B cell (primary cell): ENCODE measurements at regions not wholly inside any gene's neighbourhood (a gene's known extent, or its start where the extent isn't known, plus 50 kb on each side); places are given as distances from the start of the nearest gene placed in this dataset.

Experiments
- ATAC-seq: fragments of 200-7000 bp; cut with Tn5 transposase; one replicate; pipeline ENCODE4 v1.10.0; 2021; ENCODE audit warnings: low read depth, mild to moderate bottlenecking, moderate number of reproducible peaks, moderate library complexity
- CTCF ChIA-PET: fragments of 350-600 bp; sonication (Branson Sonifier 250); formaldehyde crosslinking; loops from one replicate; lab custom pipeline; 2021; ENCODE audit warnings: antibody characterized with exemption, inconsistent platforms; lab: Charles Lee
- POLR2A ChIA-PET: fragments of 350-600 bp; sonication (Branson Sonifier 250); formaldehyde crosslinking; loops from one replicate; lab custom pipeline; 2021; ENCODE audit warnings: antibody characterized with exemption; lab: Charles Lee
- DNase-seq: peaks from one replicate; pipeline ENCODE4 v3.0.0; 2013
- H2AFZ ChIP-seq: 2 replicates; pipeline ENCODE4 v1.6.1; 2012; ENCODE audit warnings: mild to moderate bottlenecking, low read depth, low read length; ENCODE audit not compliant: insufficient read depth, poor library complexity, severe bottlenecking
- H3K27ac ChIP-seq, 2 donors: 1 replicate in 1 of 2; 2 replicates in 1 of 2; pipeline ENCODE4 v1.5.1; 2012 to 2013; ENCODE audit warnings: low read length in 2 of 2, mild to moderate bottlenecking in 2 of 2, moderate library complexity in 1 of 2
- H3K27me3 ChIP-seq, 4 experiments: fragments of 200-600 bp in 1 of 4; sonication (generic) in 1 of 4; replicated peaks in 1 of 4; 1 replicate in 2 of 4; 2 replicates in 2 of 4; pipeline versions ENCODE4 v1.6.1 to v1.7.0; 2013 to 2016; ENCODE audit warnings: low read length in 3 of 4, mild to moderate bottlenecking in 2 of 4, mixed read lengths in 1 of 4, moderate library complexity in 1 of 4; ENCODE audit not compliant: insufficient read depth in 4 of 4, control insufficient read depth in 3 of 4; ENCODE audit errors: control extremely low read depth in 1 of 4
- H3K36me3 ChIP-seq, 2 experiments: replicated peaks in 1 of 2; 1 replicate in 1 of 2; 2 replicates in 1 of 2; pipeline versions ENCODE4 v1.6.1 to v1.7.1; 2013; ENCODE audit warnings: low read length in 1 of 2; ENCODE audit not compliant: insufficient read depth in 2 of 2, control insufficient read depth in 1 of 2; ENCODE audit errors: control extremely low read depth in 1 of 2, extremely low read depth in 1 of 2
- H3K4me1 ChIP-seq, 2 donors: fragments of 200-600 bp in 1 of 2; sonication (generic) in 1 of 2; 1 replicate in 1 of 2; 2 replicates in 1 of 2; pipeline versions ENCODE4 v1.5.1 to v1.6.1; 2013 to 2017; ENCODE audit warnings: low read length in 2 of 2; ENCODE audit not compliant: control insufficient read depth in 2 of 2, insufficient read depth in 2 of 2
- H3K4me2 ChIP-seq: replicated peaks from 2 replicates; pipeline ENCODE3; 2012; ENCODE audit warnings: mild to moderate bottlenecking, low read depth, low read length; ENCODE audit not compliant: poor library complexity, severe bottlenecking
- H3K4me3 ChIP-seq, 5 experiments: fragments of 200-600 bp in 1 of 5; sonication (generic) in 1 of 5; 1 replicate in 3 of 5; 2 replicates in 2 of 5; pipeline versions ENCODE4 v1.5.1 to v1.7.0; 2011 to 2016; ENCODE audit warnings: low read length in 4 of 5, mild to moderate bottlenecking in 4 of 5, low read depth in 2 of 5, control low read depth in 1 of 5, moderate library complexity in 1 of 5; ENCODE audit not compliant: insufficient read depth in 1 of 5; ENCODE audit errors: control extremely low read depth in 1 of 5, extremely low read depth in 1 of 5
- H3K79me2 ChIP-seq: fragments of 200-600 bp; sonication (generic); one replicate; pipeline ENCODE4 v1.6.0; 2016; ENCODE audit warnings: low read length; ENCODE audit not compliant: control insufficient read depth, insufficient read depth
- H3K9ac ChIP-seq: fragments of 200-600 bp; sonication (generic); 2 replicates; pipeline ENCODE4 v1.6.1; 2017; ENCODE audit warnings: mild to moderate bottlenecking, low read length, moderate library complexity
- H3K9me3 ChIP-seq, 3 donors: one replicate each; pipeline versions ENCODE4 v1.6.1 to v1.7.1; 2013; ENCODE audit warnings: low read length in 2 of 3; ENCODE audit not compliant: control insufficient read depth in 2 of 3, insufficient read depth in 1 of 3; ENCODE audit errors: control extremely low read depth in 1 of 3
- H4K20me1 ChIP-seq: 2 replicates; pipeline ENCODE4 v1.6.0; 2012; ENCODE audit warnings: mild to moderate bottlenecking, low read length; ENCODE audit not compliant: insufficient read depth, control insufficient read depth, poor library complexity, severe bottlenecking
- H3K27ac Mint-ChIP-seq: one replicate; pipeline ENCODE4 v1.8.0; 2021; ENCODE audit warnings: mixed read lengths
- H3K27me3 Mint-ChIP-seq: one replicate; pipeline ENCODE4 v1.8.0; 2021; ENCODE audit warnings: mixed read lengths
- H3K4me1 Mint-ChIP-seq: one replicate; pipeline ENCODE4 v1.8.0; 2021; ENCODE audit warnings: mixed read lengths
- H3K4me3 Mint-ChIP-seq: one replicate; pipeline ENCODE4 v1.8.0; 2021; ENCODE audit warnings: mixed read lengths
- H3K9me3 Mint-ChIP-seq: one replicate; pipeline ENCODE4 v1.8.0; 2022; ENCODE audit warnings: mixed read lengths; ENCODE audit not compliant: insufficient read depth
- EZH2 ChIP-seq: IDR thresholded peaks from 2 replicates; pipeline ENCODE4 v1.6.1; 2012; ENCODE audit warnings: borderline replicate concordance, low read depth, mild to moderate bottlenecking, moderate library complexity, low read length; ENCODE audit not compliant: insufficient read depth, poor library complexity, severe bottlenecking
- WGBS: methylation state at CpG from one replicate; pipeline ENCODE4 v1.1.5; 2013; ENCODE audit warnings: missing lambda C conversion rate; ENCODE audit not compliant: insufficient coverage; 5-methylcytosine and 5-hydroxymethylcytosine counted together
- intact Hi-C: fragments of 100-400 bp; cut with micrococcal nuclease; formaldehyde crosslinking; loops from one replicate; pipeline ENCODE4 v1.10.0; 2022
- TF ChIP-seq, protein P1 (sequence below): fragments of 200-600 bp; IDR thresholded peaks from one replicate; pipeline ENCODE4 v1.8.0; 2022; ENCODE audit warnings: antibody characterized with exemption, mild to moderate bottlenecking

DNA sequence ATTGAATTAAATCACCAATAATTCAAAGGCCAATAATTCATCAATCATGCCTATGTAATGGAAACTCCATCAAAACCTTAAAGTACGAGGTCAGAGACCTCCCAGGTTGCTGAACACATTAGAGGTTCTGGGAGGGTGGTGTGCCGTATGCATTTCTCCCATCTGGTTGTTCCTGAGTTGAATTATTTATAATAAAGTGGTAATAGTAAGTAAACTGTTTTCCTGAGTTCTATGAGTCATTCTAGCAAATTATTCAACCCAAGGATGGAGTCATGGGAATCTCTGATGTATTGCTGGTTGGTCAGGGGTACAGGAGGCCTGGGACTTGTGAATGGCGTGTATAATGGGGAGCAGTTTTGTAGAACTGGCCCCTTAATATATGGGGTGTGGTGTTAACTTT, 191.7 kb downstream of the CARTPT start:
- no peak overlapping the region for H3K4me2 ChIP-seq
- H3K9ac ChIP-seq, result no peak overlapping the region
- ATAC-seq, result no peak

DNA sequence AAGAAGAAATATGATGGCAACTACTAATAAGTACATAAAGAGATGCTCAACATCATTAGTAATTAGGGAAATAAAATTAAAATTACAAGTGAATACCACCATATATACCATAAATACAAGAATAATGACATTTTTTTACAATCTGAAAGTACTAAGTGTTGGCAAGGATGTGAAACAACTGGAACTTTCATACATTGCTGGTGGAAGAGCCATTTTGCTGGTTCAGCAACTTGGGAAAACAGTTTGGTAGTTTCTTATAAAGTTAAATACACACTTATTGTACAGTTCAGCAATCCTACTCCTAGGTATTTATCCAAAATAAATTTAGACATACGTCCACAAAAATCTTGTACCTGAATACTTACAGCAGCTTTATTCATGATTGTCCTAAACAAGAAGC, 192.9 kb downstream of the CARTPT start:
- Histone ChIP-seq H3K4me2 (no peak overlapping the region), H3K4me1 (no peaks in the 10 kb centered on the region), H3K36me3 (no peaks in the 10 kb centered on the region), H3K27me3 (no peaks in the 10 kb centered on the region), H3K79me2 (no peaks in the 10 kb centered on the region), H2AFZ (no peak overlapping the region), H3K9me3 (peaks cover 0 to 8% (median 0%) of the 10 kb centered on the region in 3 donors), H3K9ac (no peak overlapping the region), H4K20me1 (no peaks in the 10 kb centered on the region), H3K27ac (no peak overlapping the region), H3K4me3 (no peak overlapping the region)
- Mint-ChIP-seq H3K9me3 (no peaks in the 10 kb centered on the region), H3K4me3 (no peak overlapping the region), H3K27ac (no peak overlapping the region), H3K4me1 (no peaks in the 10 kb centered on the region), H3K27me3 (peaks cover 18% of the 10 kb centered on the region)
- ATAC-seq, result no peak
- no CpG with 5 or more reads among the region's 1 CpG for WGBS
- no peak for TF ChIP-seq EZH2
- TF ChIP-seq, protein P1, sequence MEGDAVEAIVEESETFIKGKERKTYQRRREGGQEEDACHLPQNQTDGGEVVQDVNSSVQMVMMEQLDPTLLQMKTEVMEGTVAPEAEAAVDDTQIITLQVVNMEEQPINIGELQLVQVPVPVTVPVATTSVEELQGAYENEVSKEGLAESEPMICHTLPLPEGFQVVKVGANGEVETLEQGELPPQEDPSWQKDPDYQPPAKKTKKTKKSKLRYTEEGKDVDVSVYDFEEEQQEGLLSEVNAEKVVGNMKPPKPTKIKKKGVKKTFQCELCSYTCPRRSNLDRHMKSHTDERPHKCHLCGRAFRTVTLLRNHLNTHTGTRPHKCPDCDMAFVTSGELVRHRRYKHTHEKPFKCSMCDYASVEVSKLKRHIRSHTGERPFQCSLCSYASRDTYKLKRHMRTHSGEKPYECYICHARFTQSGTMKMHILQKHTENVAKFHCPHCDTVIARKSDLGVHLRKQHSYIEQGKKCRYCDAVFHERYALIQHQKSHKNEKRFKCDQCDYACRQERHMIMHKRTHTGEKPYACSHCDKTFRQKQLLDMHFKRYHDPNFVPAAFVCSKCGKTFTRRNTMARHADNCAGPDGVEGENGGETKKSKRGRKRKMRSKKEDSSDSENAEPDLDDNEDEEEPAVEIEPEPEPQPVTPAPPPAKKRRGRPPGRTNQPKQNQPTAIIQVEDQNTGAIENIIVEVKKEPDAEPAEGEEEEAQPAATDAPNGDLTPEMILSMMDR, result no peak
- ChIA-PET POLR2A (no interaction called here), CTCF (no interaction called here)
- intact Hi-C loops, result no loop called here
- no peak for DNase-seq

More for the DNA sequence above, 191.7 kb downstream of the CARTPT start:
- Mint-ChIP-seq H3K9me3 (peaks cover 1% of the 10 kb centered on the region), H3K27me3 (peaks cover 12% of the 10 kb centered on the region), H3K4me1 (no peaks in the 10 kb centered on the region), H3K4me3 (no peak overlapping the region), H3K27ac (no peak overlapping the region)
- intact Hi-C loops, result no loop called here
- no peaks in the 10 kb centered on the region for H3K79me2 ChIP-seq
- H3K27ac ChIP-seq, result no peak overlapping the region
- no peaks in the 10 kb centered on the region for H3K27me3 ChIP-seq
- ChIA-PET CTCF (no interaction called here), POLR2A (no interaction called here)
- H2AFZ ChIP-seq, result no peak overlapping the region
- no peaks in the 10 kb centered on the region for H4K20me1 ChIP-seq
- H3K9me3 ChIP-seq, result no peaks in the 10 kb centered on the region
- WGBS, result 64% methylated on average over 2 of the region's 3 CpGs
- no peaks in the 10 kb centered on the region for H3K4me1 ChIP-seq
- no peaks in the 10 kb centered on the region for H3K36me3 ChIP-seq
- TF ChIP-seq, protein P1, result no peak
- TF ChIP-seq EZH2, result no peak
- no peak overlapping the region for H3K4me3 ChIP-seq
- DNase-seq, result no peak
